ENCODE measurements at regions not wholly inside any gene's neighbourhood (a gene's known extent, or its start where the extent isn't known, plus 50 kb on each side); places are given as distances from the start of the nearest gene placed in this dataset.
A peak's percentile ranks its signal among the peaks of the same experiment; 100 is the strongest.
"Not testable (repeated sequence)": the region's sequence is repeated elsewhere in the genome, so short reads cannot be mapped to it uniquely, and the experiment has no call there.

GRCh38 chr5:91595424-91595823, 212.3 kb upstream of the ARRDC3 start:
- no peak overlapping the region for H3K27ac Mint-ChIP-seq (ENCODE audit: unreplicated experiment)
- H3K4me3 Mint-ChIP-seq (ENCODE audit: low read depth, unreplicated experiment), result no peak overlapping the region
- BruUV-seq (replicated peaks), result no TSS peak
- CTCF ChIA-PET, result no interaction called here
- no peak for DNase-seq
- H3K36me3 Mint-ChIP-seq (ENCODE audit: insufficient read depth, unreplicated experiment), result no peaks in the 10 kb centered on the region
- H3K27me3 Mint-ChIP-seq (ENCODE audit: unreplicated experiment), result no peaks in the 10 kb centered on the region
- H3K9me3 Mint-ChIP-seq (ENCODE audit: low read depth, unreplicated experiment), result peaks cover 17% of the 10 kb centered on the region
- intact Hi-C loops (cut with micrococcal nuclease; ENCODE audit: unreplicated experiment), result no loop called here
- no peaks in the 10 kb centered on the region for H3K4me1 Mint-ChIP-seq (ENCODE audit: low read depth, unreplicated experiment)
- TF ChIP-seq, protein P1, sequence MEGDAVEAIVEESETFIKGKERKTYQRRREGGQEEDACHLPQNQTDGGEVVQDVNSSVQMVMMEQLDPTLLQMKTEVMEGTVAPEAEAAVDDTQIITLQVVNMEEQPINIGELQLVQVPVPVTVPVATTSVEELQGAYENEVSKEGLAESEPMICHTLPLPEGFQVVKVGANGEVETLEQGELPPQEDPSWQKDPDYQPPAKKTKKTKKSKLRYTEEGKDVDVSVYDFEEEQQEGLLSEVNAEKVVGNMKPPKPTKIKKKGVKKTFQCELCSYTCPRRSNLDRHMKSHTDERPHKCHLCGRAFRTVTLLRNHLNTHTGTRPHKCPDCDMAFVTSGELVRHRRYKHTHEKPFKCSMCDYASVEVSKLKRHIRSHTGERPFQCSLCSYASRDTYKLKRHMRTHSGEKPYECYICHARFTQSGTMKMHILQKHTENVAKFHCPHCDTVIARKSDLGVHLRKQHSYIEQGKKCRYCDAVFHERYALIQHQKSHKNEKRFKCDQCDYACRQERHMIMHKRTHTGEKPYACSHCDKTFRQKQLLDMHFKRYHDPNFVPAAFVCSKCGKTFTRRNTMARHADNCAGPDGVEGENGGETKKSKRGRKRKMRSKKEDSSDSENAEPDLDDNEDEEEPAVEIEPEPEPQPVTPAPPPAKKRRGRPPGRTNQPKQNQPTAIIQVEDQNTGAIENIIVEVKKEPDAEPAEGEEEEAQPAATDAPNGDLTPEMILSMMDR (IDR thresholded peaks at IDR 0.05; ENCODE audit: unreplicated experiment), result no peak

- no TSS peak for BruUV-seq (replicated peaks)
- H3K27me3 Mint-ChIP-seq (ENCODE audit: unreplicated experiment), result no peaks in the 10 kb centered on the region
- no peak overlapping the region for H3K27ac Mint-ChIP-seq (ENCODE audit: unreplicated experiment)
- no peaks in the 10 kb centered on the region for H3K4me1 Mint-ChIP-seq (ENCODE audit: low read depth, unreplicated experiment)
- TF ChIP-seq, protein P1 (IDR thresholded peaks at IDR 0.05; ENCODE audit: unreplicated experiment), result no peak
- H3K9me3 Mint-ChIP-seq (ENCODE audit: low read depth, unreplicated experiment), result peaks cover 23% of the 10 kb centered on the region
- no peak for DNase-seq
- no peak overlapping the region for H3K4me3 Mint-ChIP-seq (ENCODE audit: low read depth, unreplicated experiment)
- CTCF ChIA-PET, result no interaction called here
- no peaks in the 10 kb centered on the region for H3K36me3 Mint-ChIP-seq (ENCODE audit: insufficient read depth, unreplicated experiment)
- intact Hi-C loops (cut with micrococcal nuclease; ENCODE audit: unreplicated experiment), result no loop called here
Observed at GRCh38 chr5:91591076-91591475, 208.0 kb upstream of the ARRDC3 start.

DNA sequence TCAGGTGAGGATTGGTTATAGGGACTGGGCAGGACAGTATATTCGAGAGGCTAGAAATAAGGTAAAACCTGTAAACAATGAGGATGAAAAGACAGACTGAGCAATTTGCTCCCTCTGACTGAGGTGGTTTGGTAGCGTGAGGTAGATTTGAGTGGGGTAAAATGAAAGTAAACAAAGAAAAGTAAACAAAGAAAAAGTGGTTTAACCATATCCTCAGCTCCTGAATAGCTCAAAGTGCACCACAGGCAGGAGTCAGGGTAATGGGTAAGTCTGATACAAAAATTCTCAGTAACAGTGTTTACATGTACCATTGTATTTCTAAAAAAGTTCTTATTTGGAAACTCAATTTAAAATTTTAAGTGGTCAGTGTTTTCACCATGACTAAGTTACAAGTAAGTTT, 203.1 kb upstream of the ARRDC3 start:
- no peaks in the 10 kb centered on the region for H3K4me1 Mint-ChIP-seq (ENCODE audit: low read depth, unreplicated experiment)
- no TSS peak for BruUV-seq (replicated peaks)
- TF ChIP-seq, protein P1 (IDR thresholded peaks at IDR 0.05; ENCODE audit: unreplicated experiment), result no peak
- no peaks in the 10 kb centered on the region for H3K27me3 Mint-ChIP-seq (ENCODE audit: unreplicated experiment)
- peaks cover 12% of the 10 kb centered on the region for H3K9me3 Mint-ChIP-seq (ENCODE audit: low read depth, unreplicated experiment)
- DNase-seq, result no peak
- intact Hi-C loops (cut with micrococcal nuclease; ENCODE audit: unreplicated experiment), result no loop called here
- no peaks in the 10 kb centered on the region for H3K36me3 Mint-ChIP-seq (ENCODE audit: insufficient read depth, unreplicated experiment)
- CTCF ChIA-PET, result interaction anchor here (0.6 kb wide), 1 partner anchor 1758 kb away, joined by 8 read pairs; no protein-coding TSS in a partner anchor
- H3K4me3 Mint-ChIP-seq (ENCODE audit: low read depth, unreplicated experiment), result peak overlapping the region; percentile 4
- no peak overlapping the region for H3K27ac Mint-ChIP-seq (ENCODE audit: unreplicated experiment)

GRCh38 chr5:91584352-91584751, 201.2 kb upstream of the ARRDC3 start:
- no peaks in the 10 kb centered on the region for H3K27me3 Mint-ChIP-seq (ENCODE audit: unreplicated experiment)
- no peak for DNase-seq
- intact Hi-C loops (cut with micrococcal nuclease; ENCODE audit: unreplicated experiment), result no loop called here
- H3K9me3 Mint-ChIP-seq (ENCODE audit: low read depth, unreplicated experiment), result peaks cover 8% of the 10 kb centered on the region
- TF ChIP-seq, protein P1 (IDR thresholded peaks at IDR 0.05; ENCODE audit: unreplicated experiment), result no peak
- H3K27ac Mint-ChIP-seq (ENCODE audit: unreplicated experiment), result no peak overlapping the region
- CTCF ChIA-PET, result no interaction called here
- H3K4me1 Mint-ChIP-seq (ENCODE audit: low read depth, unreplicated experiment), result no peaks in the 10 kb centered on the region
- H3K4me3 Mint-ChIP-seq (ENCODE audit: low read depth, unreplicated experiment), result no peak overlapping the region
- no TSS peak for BruUV-seq (replicated peaks)
- no peaks in the 10 kb centered on the region for H3K36me3 Mint-ChIP-seq (ENCODE audit: insufficient read depth, unreplicated experiment)

DNA sequence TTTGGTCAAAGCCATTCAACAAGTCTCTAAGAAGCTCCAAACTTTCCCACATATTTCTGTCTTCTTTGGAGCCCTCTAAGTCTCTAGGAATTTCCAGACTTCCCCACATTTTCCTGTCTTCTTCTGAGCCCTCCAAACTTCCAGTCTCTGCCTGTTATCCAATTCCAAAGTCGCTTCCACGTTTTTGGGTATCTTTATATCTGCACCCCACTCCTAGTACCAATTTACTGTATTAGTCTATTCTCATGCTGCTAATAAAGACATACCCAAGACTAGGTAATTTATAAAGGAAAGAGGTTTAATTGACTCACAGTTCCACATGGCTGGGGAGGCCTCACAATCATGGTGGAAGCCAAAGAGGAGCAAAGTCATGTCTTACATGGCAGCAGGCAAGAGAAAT, 182.9 kb upstream of the ARRDC3 start:
- DNase-seq; BruUV-seq (replicated peaks); H3K4me1 Mint-ChIP-seq (ENCODE audit: low read depth, unreplicated experiment); CTCF ChIA-PET; H3K27me3 Mint-ChIP-seq (ENCODE audit: unreplicated experiment); intact Hi-C loops (cut with micrococcal nuclease; ENCODE audit: unreplicated experiment); H3K4me3 Mint-ChIP-seq (ENCODE audit: low read depth, unreplicated experiment); H3K36me3 Mint-ChIP-seq (ENCODE audit: insufficient read depth, unreplicated experiment); H3K27ac Mint-ChIP-seq (ENCODE audit: unreplicated experiment): not testable (repeated sequence)
- H3K9me3 Mint-ChIP-seq (ENCODE audit: low read depth, unreplicated experiment), result peaks cover 18% of the 10 kb centered on the region
